Neural cell (in vitro differentiated cells): ENCODE measurements at regions not wholly inside any gene's neighbourhood (a gene's known extent, or its start where the extent isn't known, plus 50 kb on each side); places are given as distances from the start of the nearest gene placed in this dataset.

ENCODE experiments used
- H2AFZ ChIP-seq: fragments of 200-600, 300-800 bp; sonication (generic), shearing (Covaris generic); 2 replicates; pipeline ENCODE4 v1.6.0; 2014; ENCODE audit warnings: low read depth, mild to moderate bottlenecking, antibody characterized with exemption, low read length, moderate library complexity
- H3F3A ChIP-seq: fragments of 200-600 bp; shearing (Covaris generic); 2 replicates; pipeline ENCODE4 v1.6.1; 2016; ENCODE audit warnings: mild to moderate bottlenecking, moderate library complexity, mixed read lengths, antibody characterized with exemption, low read length; ENCODE audit not compliant: insufficient read depth, poor library complexity, severe bottlenecking
- H3K27ac ChIP-seq: fragments of 200-600, 300-800 bp; sonication (generic), shearing (Covaris generic); 2 replicates; pipeline ENCODE4 v1.5.1; 2014; ENCODE audit warnings: mild to moderate bottlenecking, low read length, moderate library complexity
- H3K27me3 ChIP-seq: fragments of 300-800, 200-600 bp; sonication (generic), shearing (Covaris generic); 2 replicates; pipeline ENCODE4 v1.6.0; 2014; ENCODE audit warnings: mild to moderate bottlenecking, low read depth, low read length, moderate library complexity; ENCODE audit not compliant: insufficient read depth
- H3K36me3 ChIP-seq: fragments of 300-800, 200-600 bp; sonication (generic), shearing (Covaris generic); 2 replicates; pipeline ENCODE4 v1.5.1; 2014; ENCODE audit warnings: mild to moderate bottlenecking, antibody characterized with exemption, low read length, moderate library complexity; ENCODE audit not compliant: insufficient read depth
- H3K4me2 ChIP-seq: fragments of 300-800, 200-600 bp; sonication (generic), shearing (Covaris generic); 2 replicates; pipeline ENCODE4 v1.6.0; 2014; ENCODE audit warnings: mild to moderate bottlenecking, low read length
- H3K4me3 ChIP-seq: fragments of 300-800, 200-600 bp; sonication (generic), shearing (Covaris generic); 2 replicates; pipeline ENCODE4 v1.5.1; 2014; ENCODE audit warnings: mild to moderate bottlenecking, low read length, moderate library complexity
- H3K79me2 ChIP-seq: fragments of 200-600 bp; shearing (Covaris generic); replicated peaks from 2 replicates; pipeline ENCODE4 v1.6.0; 2014; ENCODE audit warnings: mild to moderate bottlenecking, low read length, moderate library complexity; ENCODE audit not compliant: insufficient read depth
- H3K9ac ChIP-seq: fragments of 300-800, 200-600 bp; sonication (generic), shearing (Covaris generic); 2 replicates; pipeline ENCODE4 v1.6.1; 2016; ENCODE audit warnings: mild to moderate bottlenecking, low read length, mixed read lengths
- H3K9me2 ChIP-seq: fragments of 200-600 bp; shearing (Covaris generic); 2 replicates; pipeline ENCODE4 v1.6.1; 2016; ENCODE audit warnings: mild to moderate bottlenecking, low read length, mixed read lengths; ENCODE audit not compliant: insufficient read depth
- H3K9me3 ChIP-seq: fragments of 200-600, 300-800 bp; sonication (generic), shearing (Covaris generic); 2 replicates; pipeline ENCODE4 v1.6.1; 2016; ENCODE audit warnings: mild to moderate bottlenecking, mixed run types, low read length, moderate library complexity, mixed read lengths
- H4K20me1 ChIP-seq: fragments of 200-600 bp; shearing (Covaris generic); 2 replicates; pipeline ENCODE4 v1.6.1; 2016; ENCODE audit warnings: mild to moderate bottlenecking, mixed run types; ENCODE audit not compliant: insufficient read depth
- EP300 ChIP-seq: fragments of 450-650 bp; conservative IDR thresholded peaks from 2 replicates; pipeline ENCODE4 v1.6.1; 2014; ENCODE audit warnings: antibody characterized with exemption, mild to moderate bottlenecking, moderate library complexity; ENCODE audit not compliant: poor library complexity, severe bottlenecking
- EZH2 ChIP-seq: fragments of 200-600, 300-800 bp; shearing (Covaris generic), sonication (generic); IDR thresholded peaks from 2 replicates; pipeline ENCODE4 v1.6.1; 2014; ENCODE audit warnings: antibody characterized with exemption, low read length, borderline replicate concordance, mild to moderate bottlenecking; ENCODE audit not compliant: insufficient read depth, poor library complexity, severe bottlenecking
- MXI1 ChIP-seq: fragments of 450-650 bp; conservative IDR thresholded peaks from 2 replicates; pipeline ENCODE4 v1.6.1; 2014; ENCODE audit warnings: antibody characterized with exemption, mild to moderate bottlenecking; ENCODE audit not compliant: poor library complexity, severe bottlenecking
- POLR2AphosphoS5 ChIP-seq: IDR thresholded peaks from 2 replicates; pipeline ENCODE4 v1.6.1; 2012
- RAD21 ChIP-seq: fragments of 450-650 bp; conservative IDR thresholded peaks from 2 replicates; pipeline ENCODE4 v1.6.1; 2014; ENCODE audit warnings: antibody characterized with exemption, mild to moderate bottlenecking, moderate library complexity
- SMC3 ChIP-seq: fragments of 450-650 bp; conservative IDR thresholded peaks from 2 replicates; pipeline ENCODE4 v1.6.1; 2014; ENCODE audit warnings: antibody characterized with exemption, mild to moderate bottlenecking, moderate library complexity; ENCODE audit not compliant: poor library complexity
- TAF1 ChIP-seq: IDR thresholded peaks from 2 replicates; pipeline ENCODE4 v1.6.1; 2012; ENCODE audit warnings: low read depth
- TF ChIP-seq, protein P1 (sequence below): fragments of 450-650 bp; IDR thresholded peaks from 2 replicates; pipeline ENCODE4 v1.5.1; 2014; ENCODE audit warnings: antibody characterized with exemption, mild to moderate bottlenecking, moderate library complexity; ENCODE audit not compliant: poor library complexity, severe bottlenecking
- TF ChIP-seq, protein P2 (sequence below): IDR thresholded peaks from 2 replicates; pipeline ENCODE4 v1.6.1; 2012; ENCODE audit warnings: borderline replicate concordance

DNA sequence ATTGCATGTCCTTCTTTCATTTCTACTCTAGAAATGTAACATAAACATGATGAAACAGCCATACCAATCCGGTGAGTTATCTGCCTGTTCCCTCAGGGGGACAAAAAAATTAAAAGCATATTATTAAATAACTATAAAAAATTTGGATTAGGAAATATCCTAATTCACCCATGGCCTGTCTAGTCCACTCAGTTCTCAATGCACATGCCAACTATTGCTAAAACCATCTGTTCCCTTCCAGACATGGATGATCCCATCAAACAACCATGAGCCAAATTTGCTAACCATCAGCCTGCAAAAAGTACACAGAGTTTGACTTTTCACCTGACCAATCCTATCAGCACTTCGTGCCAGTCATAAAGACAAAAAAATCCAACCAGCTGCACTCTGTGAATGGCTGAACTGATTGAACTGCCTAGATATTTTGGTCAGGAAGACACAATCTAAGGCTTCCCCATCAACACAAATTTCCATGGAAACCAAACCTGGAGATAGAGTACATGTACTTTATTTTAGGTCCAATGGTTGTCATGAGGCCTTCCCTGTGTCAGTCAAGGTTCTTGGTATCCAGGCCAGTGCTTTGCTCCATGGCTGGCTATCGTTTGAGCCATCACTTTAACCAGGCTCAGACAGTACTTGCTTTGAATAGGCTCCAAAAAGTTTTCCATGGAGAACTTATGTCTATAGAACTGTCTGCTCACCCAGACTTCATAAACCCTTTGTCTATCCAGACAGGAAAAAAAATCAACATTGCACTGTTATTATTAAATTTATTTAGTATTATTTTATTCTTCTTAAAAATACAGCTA, 570.8 kb downstream of the LTN1 start:
- H4K20me1 ChIP-seq: no peaks in the 10 kb centered on the region
- H2AFZ ChIP-seq: no peak overlapping the region
- H3F3A ChIP-seq: no peaks in the 10 kb centered on the region
- H3K27ac ChIP-seq: no peak overlapping the region
- no peak overlapping the region for H3K9ac ChIP-seq
- no peaks in the 10 kb centered on the region for H3K9me3 ChIP-seq
- no peak overlapping the region for H3K4me3 ChIP-seq
- no peaks in the 10 kb centered on the region for H3K79me2 ChIP-seq
- no peaks in the 10 kb centered on the region for H3K9me2 ChIP-seq
- no peak overlapping the region for H3K4me2 ChIP-seq
- no peaks in the 10 kb centered on the region for H3K36me3 ChIP-seq
- TF ChIP-seq EP300: no peak
- TF ChIP-seq, protein P1, sequence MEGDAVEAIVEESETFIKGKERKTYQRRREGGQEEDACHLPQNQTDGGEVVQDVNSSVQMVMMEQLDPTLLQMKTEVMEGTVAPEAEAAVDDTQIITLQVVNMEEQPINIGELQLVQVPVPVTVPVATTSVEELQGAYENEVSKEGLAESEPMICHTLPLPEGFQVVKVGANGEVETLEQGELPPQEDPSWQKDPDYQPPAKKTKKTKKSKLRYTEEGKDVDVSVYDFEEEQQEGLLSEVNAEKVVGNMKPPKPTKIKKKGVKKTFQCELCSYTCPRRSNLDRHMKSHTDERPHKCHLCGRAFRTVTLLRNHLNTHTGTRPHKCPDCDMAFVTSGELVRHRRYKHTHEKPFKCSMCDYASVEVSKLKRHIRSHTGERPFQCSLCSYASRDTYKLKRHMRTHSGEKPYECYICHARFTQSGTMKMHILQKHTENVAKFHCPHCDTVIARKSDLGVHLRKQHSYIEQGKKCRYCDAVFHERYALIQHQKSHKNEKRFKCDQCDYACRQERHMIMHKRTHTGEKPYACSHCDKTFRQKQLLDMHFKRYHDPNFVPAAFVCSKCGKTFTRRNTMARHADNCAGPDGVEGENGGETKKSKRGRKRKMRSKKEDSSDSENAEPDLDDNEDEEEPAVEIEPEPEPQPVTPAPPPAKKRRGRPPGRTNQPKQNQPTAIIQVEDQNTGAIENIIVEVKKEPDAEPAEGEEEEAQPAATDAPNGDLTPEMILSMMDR: no peak
- no peak for TF ChIP-seq EZH2
- no peak for TF ChIP-seq SMC3
- no peak for TF ChIP-seq MXI1
- no peak for TF ChIP-seq POLR2AphosphoS5
- no peaks in the 10 kb centered on the region for H3K27me3 ChIP-seq

DNA sequence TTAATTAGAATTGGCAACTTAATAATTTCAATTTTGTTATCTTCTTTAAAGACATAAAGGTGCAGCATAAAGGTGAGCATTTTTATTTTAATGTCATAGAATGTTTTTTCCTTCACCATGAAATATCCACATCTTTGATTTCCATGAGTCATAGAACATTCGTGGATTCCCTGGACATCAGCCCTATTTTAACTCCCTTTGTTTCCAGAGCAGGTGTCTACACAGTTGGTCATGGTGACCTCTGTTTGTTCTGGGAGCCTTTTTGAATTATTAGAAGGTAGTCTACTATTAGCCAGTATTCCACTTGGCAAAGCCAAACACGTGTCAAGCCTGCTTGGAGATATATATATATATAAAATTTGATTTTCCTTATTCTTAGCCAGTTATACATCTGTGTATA, 572.9 kb downstream of the LTN1 start:
- no peak overlapping the region for H2AFZ ChIP-seq

More for the DNA sequence above, 572.9 kb downstream of the LTN1 start:
- no peaks in the 10 kb centered on the region for H3K27me3 ChIP-seq
- H3K9me3 ChIP-seq: no peaks in the 10 kb centered on the region
- H3K9ac ChIP-seq: no peak overlapping the region
- TF ChIP-seq EZH2: no peak
- TF ChIP-seq, protein P2, sequence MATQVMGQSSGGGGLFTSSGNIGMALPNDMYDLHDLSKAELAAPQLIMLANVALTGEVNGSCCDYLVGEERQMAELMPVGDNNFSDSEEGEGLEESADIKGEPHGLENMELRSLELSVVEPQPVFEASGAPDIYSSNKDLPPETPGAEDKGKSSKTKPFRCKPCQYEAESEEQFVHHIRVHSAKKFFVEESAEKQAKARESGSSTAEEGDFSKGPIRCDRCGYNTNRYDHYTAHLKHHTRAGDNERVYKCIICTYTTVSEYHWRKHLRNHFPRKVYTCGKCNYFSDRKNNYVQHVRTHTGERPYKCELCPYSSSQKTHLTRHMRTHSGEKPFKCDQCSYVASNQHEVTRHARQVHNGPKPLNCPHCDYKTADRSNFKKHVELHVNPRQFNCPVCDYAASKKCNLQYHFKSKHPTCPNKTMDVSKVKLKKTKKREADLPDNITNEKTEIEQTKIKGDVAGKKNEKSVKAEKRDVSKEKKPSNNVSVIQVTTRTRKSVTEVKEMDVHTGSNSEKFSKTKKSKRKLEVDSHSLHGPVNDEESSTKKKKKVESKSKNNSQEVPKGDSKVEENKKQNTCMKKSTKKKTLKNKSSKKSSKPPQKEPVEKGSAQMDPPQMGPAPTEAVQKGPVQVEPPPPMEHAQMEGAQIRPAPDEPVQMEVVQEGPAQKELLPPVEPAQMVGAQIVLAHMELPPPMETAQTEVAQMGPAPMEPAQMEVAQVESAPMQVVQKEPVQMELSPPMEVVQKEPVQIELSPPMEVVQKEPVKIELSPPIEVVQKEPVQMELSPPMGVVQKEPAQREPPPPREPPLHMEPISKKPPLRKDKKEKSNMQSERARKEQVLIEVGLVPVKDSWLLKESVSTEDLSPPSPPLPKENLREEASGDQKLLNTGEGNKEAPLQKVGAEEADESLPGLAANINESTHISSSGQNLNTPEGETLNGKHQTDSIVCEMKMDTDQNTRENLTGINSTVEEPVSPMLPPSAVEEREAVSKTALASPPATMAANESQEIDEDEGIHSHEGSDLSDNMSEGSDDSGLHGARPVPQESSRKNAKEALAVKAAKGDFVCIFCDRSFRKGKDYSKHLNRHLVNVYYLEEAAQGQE: no peak
- no peak for TF ChIP-seq MXI1
- TF ChIP-seq SMC3: no peak
- no peak for TF ChIP-seq TAF1
- no peak for TF ChIP-seq EP300
- TF ChIP-seq RAD21: no peak
- TF ChIP-seq POLR2AphosphoS5: no peak
- TF ChIP-seq, protein P1: no peak
- H3K79me2 ChIP-seq: no peaks in the 10 kb centered on the region
- no peak overlapping the region for H3K27ac ChIP-seq
- no peaks in the 10 kb centered on the region for H3F3A ChIP-seq
- no peaks in the 10 kb centered on the region for H3K9me2 ChIP-seq
- no peak overlapping the region for H3K4me3 ChIP-seq
- no peak overlapping the region for H3K4me2 ChIP-seq
- no peaks in the 10 kb centered on the region for H3K36me3 ChIP-seq
- H4K20me1 ChIP-seq: no peaks in the 10 kb centered on the region
